Activated naive CD4-positive, alpha-beta T cell treated with anti-CD3 and anti-CD28 coated beads, Interleukin-2, amount 50 U/mL, for 16 hours (primary cell): ENCODE measurements at regions not wholly inside any gene's neighbourhood (a gene's known extent, or its start where the extent isn't known, plus 50 kb on each side); places are given as distances from the start of the nearest gene placed in this dataset.

ENCODE experiments used
- DNase-seq: peaks from one replicate; pipeline ENCODE4 v3.0.0-alpha.2; 2020

DNA sequence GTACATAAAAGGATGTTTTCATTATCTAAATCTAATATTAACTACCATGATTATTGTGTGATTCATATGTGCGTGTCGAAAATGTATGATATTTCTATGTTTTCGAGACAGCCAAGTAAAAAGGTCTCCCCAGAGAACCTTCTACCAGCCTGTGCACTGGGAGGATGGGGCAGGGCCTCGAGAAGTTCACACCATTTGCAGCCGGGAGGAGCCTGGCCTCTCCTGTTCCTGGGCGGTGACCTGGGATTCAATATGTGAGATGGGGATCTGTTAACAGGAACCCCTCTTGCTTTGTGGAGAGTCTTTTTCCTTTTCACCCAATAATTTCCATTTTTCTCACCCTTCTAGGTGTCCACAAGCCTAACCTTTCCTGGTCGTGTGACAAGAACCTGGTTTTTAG, 189.3 kb downstream of the IPO8 start:
- DNase-seq = no peak

- no peak for DNase-seq
These were observed 194.0 kb downstream of the IPO8 start for GRCh38 chr12:30501718-30502117.

- no peak for DNase-seq
These were observed 195.1 kb downstream of the IPO8 start for GRCh38 chr12:30500532-30500931.

DNA sequence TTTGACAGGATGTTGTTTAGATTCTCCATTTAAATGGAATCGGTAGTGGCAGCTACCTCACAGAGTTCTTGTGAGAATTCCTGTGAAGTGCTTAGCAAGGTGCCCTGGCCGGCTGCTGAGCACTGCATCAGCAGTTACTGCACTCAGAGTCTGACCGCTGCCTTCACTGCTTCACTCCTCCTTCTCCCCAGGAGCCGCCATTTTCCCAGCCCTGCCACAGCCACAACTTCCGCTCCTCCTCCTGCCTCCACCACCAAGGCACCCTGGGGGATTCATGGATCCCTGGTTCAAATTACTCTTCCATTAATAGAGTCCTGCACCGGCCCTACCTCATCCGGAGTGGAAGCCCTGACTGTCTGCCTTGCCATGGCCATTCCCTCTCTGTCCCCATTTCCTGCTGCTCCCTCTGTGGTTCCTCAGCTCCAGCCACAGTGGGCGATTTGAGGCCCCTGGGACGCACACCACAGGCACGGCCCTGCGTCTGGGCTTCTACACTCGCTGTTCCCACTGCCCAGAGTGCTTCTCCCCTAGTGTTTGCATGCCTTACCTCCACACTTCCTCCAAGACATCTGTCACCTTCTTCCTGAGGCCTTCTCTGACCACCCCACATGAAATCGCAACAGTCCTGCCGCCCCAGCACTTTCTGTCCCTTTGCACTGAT, 210.3 kb downstream of the IPO8 start:
- DNase-seq = no peak

DNA sequence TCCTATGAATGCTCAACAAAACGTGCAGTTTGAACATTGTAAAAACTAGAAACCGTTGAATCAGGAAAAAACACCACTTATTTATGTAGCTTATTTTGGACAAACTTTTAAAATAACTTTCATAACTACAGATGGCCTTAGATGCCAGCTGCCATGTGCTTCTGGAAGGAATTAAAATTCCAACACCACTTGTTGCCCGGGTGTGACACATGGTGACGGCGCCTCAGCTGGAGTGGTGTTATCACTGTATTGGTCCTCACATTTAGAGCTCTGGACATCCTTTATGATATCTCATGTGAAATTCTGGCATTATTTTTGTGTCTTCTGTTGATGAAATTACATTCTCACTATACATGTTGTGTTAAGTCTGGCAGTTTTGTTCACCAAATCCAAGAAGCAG, 211.0 kb downstream of the IPO8 start:
- DNase-seq = no peak

GRCh38 chr12:30482650-30483049, 213.0 kb downstream of the IPO8 start:
- DNase-seq = no peak

DNA sequence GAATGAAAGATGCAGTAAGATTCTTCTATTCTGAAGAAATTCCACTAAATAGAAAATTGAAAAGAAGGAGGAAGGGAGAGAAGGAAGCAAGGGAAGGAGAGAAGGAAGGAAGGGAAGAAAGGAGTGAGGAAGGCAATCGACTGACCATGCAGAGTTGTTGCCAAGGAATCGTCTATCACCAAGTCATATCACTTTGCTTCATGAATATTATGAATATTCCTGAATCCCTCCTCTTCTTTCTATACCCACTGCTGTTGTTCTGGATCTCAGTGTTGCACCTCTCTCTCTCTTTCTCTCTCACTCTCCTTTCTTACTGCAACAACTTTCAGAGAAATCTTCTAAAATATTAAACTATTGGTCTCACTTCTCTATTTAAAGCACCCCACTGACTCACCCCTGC, 222.4 kb downstream of the IPO8 start:
- DNase-seq = no peak

DNA sequence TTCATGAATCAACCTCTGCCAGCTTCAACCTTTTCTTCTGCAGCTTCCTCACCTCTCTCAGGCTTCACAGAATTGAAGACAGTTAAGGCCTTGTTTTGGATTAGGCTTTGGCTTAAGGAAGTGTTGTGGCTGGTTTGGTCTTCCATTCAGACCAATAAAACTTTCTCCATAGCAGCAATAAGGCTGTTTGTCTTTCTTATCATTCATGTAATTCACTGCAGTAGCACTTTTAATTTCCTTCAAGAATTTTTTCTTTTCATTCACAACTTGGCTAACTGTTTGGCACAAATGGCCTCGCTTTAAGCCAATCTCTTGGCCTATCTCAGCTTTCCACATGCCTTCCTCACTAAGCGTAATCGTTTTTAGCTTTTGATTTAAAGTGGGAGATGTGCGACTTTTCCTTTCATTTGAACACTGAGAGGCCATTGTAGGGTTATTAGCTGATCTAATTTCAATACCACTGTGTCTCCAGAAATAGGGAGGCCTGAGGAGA, 229.5 kb downstream of the IPO8 start:
- DNase-seq = no peak

- no peak for DNase-seq
These were observed 232.0 kb downstream of the IPO8 start for GRCh38 chr12:30463636-30464035.

DNA sequence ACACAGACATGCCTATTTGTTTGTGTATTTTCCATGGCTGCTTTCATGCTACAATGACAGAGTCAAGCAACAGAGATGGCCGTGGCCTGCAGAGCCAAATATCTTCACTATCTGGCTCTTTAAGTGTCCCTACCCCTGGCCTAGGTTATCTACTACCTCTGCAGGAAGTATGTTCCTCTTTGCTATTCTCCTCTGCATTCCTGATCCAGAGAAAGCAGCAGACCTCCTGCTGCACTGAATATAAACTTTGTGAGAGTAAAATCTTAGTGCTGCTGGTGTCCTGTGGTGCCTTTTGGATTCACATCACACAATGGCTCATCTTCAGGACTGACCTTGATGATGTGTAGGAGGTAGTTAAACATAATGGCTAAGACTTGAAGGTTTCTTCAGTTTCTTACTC, 233.4 kb downstream of the IPO8 start:
- no peak for DNase-seq

- no peak for DNase-seq
These were observed 234.5 kb downstream of the IPO8 start for GRCh38 chr12:30461026-30461615.

DNA sequence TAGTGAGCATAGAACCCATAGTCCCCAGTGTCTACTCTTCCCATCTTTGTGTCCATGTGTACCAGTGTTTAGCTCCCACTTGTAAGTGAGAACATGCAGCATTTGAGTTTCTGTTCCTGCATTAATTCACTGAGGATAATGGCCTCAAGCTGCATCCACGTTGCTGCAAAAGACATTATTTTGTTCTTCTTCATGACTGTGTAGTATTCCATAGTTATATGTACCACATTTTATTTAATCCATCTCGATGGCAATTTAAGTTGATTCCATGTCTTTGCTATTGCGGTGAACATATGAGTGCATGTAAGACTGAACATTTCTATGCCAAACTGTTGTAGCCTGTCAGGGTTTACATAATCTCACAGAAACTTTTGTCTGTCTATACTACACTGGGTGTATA, 237.2 kb downstream of the IPO8 start:
- no peak for DNase-seq

- DNase-seq = no peak
These were observed 237.9 kb downstream of the IPO8 start for GRCh38 chr12:30457621-30458289.

GRCh38 chr12:30450872-30451271, 244.8 kb downstream of the IPO8 start:
- DNase-seq = no peak

DNA sequence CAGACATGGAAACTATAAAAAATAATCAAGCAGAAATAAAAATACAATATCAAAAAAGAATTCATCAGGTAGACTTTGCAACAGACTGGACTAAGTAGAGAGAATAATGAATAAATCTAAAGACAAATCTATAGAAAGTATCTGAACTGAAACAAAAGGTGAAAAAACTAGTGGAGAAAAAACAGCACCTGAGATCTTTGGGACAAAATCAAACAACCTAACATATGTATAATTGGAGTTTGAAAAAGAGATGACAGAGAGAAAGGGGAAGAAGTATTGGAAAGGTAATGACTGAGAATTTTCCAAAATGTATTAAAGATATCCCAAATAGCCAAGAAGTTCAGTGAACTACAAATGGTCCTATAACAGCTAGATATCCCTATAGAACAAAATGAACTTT, 245.4 kb downstream of the IPO8 start:
- no peak for DNase-seq

DNA sequence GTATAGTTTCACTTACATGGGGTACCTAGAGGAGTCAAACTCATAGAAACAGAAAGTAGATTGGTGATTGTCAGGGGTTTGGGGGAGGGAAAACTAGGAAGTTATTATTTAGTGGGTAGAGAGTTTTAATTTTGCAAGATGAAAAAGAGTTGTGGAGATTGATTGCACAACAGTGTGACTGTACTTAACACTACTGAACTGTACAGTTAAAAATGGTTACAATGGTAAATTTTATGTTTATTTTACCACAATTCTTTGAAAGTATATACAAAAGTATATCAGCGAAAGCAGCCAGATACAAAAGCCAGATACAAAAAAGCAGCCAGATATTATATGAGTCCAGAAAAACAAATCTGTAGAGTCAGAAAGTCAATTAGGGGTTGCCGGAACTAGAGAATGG, 247.6 kb downstream of the IPO8 start:
- no peak for DNase-seq

DNA sequence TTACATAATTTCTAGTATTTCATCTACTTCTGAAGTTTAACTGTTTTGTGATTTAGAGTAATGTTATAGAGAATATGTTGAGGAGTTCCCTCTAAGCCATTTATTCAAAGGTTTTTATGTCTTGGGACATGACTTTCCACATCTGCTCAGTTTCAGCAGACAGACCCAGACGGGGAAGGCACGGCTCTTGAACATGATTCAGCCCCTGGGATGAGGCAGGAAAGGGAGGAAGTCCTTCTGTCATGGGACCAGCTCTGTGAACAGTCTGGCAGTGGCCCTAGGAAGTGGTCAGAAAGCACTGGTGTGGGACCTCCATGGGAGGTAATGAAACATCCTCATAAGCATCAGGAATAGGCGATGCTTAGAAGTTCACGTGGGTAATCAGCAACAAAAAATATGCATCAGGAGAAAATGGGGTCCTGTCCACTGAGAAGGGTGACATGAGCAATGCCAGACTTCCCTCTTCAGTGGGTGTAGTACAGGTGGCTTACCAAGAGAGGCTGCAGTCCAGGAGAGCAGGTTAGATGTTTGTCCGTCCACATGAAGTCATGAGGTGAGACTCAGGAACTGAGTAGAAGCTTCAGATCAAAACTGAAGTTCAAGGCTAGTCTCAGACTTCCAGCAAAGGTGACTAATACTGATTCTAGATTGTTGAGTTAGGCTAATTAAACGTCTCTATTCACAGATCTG, 248.5 kb downstream of the IPO8 start:
- DNase-seq = no peak

DNA sequence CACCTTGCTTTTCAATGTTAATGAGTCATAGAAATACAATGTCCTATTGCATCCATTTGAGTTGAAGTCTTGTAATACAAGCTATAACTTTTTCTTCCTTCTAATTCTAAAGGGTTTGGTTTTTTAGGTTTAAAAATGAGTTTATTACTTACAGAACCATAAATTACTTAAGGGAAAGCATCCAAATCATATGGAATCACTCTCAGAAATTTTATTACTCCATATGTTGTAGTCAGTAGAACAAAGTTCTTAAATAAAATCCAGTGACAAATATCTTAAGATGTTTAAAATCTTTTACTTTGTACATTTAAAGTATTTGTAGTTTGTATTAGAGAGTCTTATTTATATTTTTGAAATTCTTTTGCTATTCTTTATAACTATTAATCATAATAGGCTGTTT, 253.2 kb downstream of the IPO8 start:
- DNase-seq = no peak

GRCh38 chr12:30440826-30441602, 254.7 kb downstream of the IPO8 start:
- no peak for DNase-seq

- DNase-seq = no peak
These were observed 256.5 kb downstream of the IPO8 start for GRCh38 chr12:30439201-30439600.

GRCh38 chr12:30438601-30439041, 257.0 kb downstream of the IPO8 start:
- DNase-seq = no peak

DNA sequence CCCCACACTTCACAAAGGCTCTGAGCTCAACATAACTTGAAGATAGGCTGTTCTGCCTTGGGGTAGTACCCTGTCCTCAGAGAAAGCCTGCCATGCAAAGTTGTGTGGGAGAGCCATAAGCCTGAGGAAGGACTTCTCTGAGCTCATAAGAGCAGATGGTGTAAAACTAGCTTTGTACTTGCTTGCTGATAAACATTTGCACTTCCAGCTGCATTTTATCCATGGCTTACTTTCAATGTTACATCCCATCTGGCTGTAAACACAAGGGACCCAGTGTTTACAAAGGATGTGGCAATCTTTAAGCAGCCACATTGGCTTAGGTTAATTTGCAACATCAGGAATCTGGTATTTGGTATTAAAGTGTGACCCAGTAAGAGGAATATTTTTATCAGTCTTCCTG, 258.1 kb downstream of the IPO8 start:
- no peak for DNase-seq

- DNase-seq = no peak
These were observed 258.6 kb downstream of the IPO8 start for GRCh38 chr12:30437044-30437443.
